HCT116 (cell line): ENCODE measurements at regions not wholly inside any gene's neighbourhood (a gene's known extent, or its start where the extent isn't known, plus 50 kb on each side); places are given as distances from the start of the nearest gene placed in this dataset.

Source experiments
- CEBPB ChIP-seq: IDR thresholded peaks from 2 replicates; pipeline ENCODE4 v1.6.1; 2012; ENCODE audit warnings: low read depth
- EGR1 ChIP-seq: IDR thresholded peaks from 2 replicates; pipeline ENCODE4 v1.6.1; 2012; ENCODE audit warnings: low read depth
- EZH2 ChIP-seq: fragments of 200-600 bp; sonication (generic); IDR thresholded peaks from 2 replicates; pipeline ENCODE4 v1.6.1; 2017; ENCODE audit warnings: antibody characterized with exemption, mixed run types
- JUND ChIP-seq: IDR thresholded peaks from 2 replicates; pipeline ENCODE4 v1.6.1; 2012
- POLR2A ChIP-seq: IDR thresholded peaks from 2 replicates; pipeline ENCODE4 v1.7.0; 2011; ENCODE audit warnings: borderline replicate concordance; ENCODE audit not compliant: insufficient read depth, insufficient read length; ENCODE audit errors: extremely low read depth
- POLR2AphosphoS5 ChIP-seq: IDR thresholded peaks from 2 replicates; pipeline ENCODE4 v1.6.1; 2011; ENCODE audit warnings: mild to moderate bottlenecking, low read depth, low read length, moderate library complexity
- TCF7L2 ChIP-seq: IDR thresholded peaks from 2 replicates; pipeline ENCODE4 v1.7.0; 2011; ENCODE audit warnings: borderline replicate concordance, inconsistent platforms; ENCODE audit not compliant: insufficient read depth, insufficient read length; ENCODE audit errors: extremely low read depth
- ZNF274 ChIP-seq: fragments of 200-500 bp; sonication (Bioruptor generic); IDR thresholded peaks from 2 replicates; pipeline ENCODE4 v1.6.1; 2014; ENCODE audit warnings: mild to moderate bottlenecking, low read depth, low read length, inconsistent platforms
- TF ChIP-seq, protein P1 (sequence below), 3 experiments: fragments of 200-600 bp in 1 of 3; sonication (generic) in 1 of 3; IDR thresholded peaks in 2 of 3; conservative IDR thresholded peaks in 1 of 3; 2 replicates each; pipeline ENCODE4 v1.5.1; 2012 to 2017; ENCODE audit warnings: low read depth in 2 of 3, low read length in 2 of 3, antibody characterized with exemption in 1 of 3, borderline replicate concordance in 1 of 3, control low read depth in 1 of 3, mild to moderate bottlenecking in 1 of 3, mixed read lengths in 1 of 3, mixed run types in 1 of 3, moderate library complexity in 1 of 3; ENCODE audit not compliant: insufficient read depth in 1 of 3
- TF ChIP-seq, protein P2 (sequence below): IDR thresholded peaks from 2 replicates; pipeline ENCODE4 v1.6.1; 2012; ENCODE audit warnings: low read depth
- TF ChIP-seq, protein P3 (sequence below): IDR thresholded peaks from 2 replicates; pipeline ENCODE4 v1.6.1; 2011; ENCODE audit warnings: mild to moderate bottlenecking, low read length, moderate library complexity; ENCODE audit not compliant: insufficient replicate concordance; ENCODE audit errors: extremely low read depth
- TF ChIP-seq, protein P4 (sequence below): IDR thresholded peaks from 2 replicates; pipeline ENCODE4 v1.6.1; 2012
- TF ChIP-seq, protein P5 (sequence below): IDR thresholded peaks from 2 replicates; pipeline ENCODE4 v1.6.1; 2012

DNA sequence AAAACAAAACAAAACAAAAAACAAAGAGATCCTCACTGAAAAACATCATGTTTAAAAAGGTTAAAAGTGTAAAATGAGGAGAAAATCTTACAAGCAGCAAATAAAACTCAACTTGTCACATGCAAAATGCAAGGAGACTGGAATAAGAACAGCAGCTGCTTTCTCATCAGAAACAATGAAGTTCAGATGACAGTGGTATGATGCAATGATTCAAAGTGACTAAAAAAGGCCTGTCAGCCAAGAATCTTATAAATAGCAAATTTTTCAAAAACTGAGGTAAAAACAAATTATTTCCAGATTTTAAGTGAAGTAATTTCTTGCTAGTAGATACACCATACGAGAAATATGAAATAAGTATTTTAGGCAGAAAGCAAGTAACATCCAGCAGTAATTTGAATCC, 68.6 kb upstream of the EPHA3 start:
- TF ChIP-seq, protein P1, sequence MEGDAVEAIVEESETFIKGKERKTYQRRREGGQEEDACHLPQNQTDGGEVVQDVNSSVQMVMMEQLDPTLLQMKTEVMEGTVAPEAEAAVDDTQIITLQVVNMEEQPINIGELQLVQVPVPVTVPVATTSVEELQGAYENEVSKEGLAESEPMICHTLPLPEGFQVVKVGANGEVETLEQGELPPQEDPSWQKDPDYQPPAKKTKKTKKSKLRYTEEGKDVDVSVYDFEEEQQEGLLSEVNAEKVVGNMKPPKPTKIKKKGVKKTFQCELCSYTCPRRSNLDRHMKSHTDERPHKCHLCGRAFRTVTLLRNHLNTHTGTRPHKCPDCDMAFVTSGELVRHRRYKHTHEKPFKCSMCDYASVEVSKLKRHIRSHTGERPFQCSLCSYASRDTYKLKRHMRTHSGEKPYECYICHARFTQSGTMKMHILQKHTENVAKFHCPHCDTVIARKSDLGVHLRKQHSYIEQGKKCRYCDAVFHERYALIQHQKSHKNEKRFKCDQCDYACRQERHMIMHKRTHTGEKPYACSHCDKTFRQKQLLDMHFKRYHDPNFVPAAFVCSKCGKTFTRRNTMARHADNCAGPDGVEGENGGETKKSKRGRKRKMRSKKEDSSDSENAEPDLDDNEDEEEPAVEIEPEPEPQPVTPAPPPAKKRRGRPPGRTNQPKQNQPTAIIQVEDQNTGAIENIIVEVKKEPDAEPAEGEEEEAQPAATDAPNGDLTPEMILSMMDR (IDR thresholded peaks at IDR 0.05 in 2 of 3, conservative IDR thresholded peaks at IDR 0.05 in 1 of 3; ENCODE audit: borderline replicate concordance in 1 of 3, insufficient read depth in 1 of 3, low read depth in 2 of 3, low read length in 2 of 3): no peak
- no peak for TF ChIP-seq EGR1
- TF ChIP-seq POLR2AphosphoS5: no peak
- no peak for TF ChIP-seq POLR2A
- TF ChIP-seq, protein P2, sequence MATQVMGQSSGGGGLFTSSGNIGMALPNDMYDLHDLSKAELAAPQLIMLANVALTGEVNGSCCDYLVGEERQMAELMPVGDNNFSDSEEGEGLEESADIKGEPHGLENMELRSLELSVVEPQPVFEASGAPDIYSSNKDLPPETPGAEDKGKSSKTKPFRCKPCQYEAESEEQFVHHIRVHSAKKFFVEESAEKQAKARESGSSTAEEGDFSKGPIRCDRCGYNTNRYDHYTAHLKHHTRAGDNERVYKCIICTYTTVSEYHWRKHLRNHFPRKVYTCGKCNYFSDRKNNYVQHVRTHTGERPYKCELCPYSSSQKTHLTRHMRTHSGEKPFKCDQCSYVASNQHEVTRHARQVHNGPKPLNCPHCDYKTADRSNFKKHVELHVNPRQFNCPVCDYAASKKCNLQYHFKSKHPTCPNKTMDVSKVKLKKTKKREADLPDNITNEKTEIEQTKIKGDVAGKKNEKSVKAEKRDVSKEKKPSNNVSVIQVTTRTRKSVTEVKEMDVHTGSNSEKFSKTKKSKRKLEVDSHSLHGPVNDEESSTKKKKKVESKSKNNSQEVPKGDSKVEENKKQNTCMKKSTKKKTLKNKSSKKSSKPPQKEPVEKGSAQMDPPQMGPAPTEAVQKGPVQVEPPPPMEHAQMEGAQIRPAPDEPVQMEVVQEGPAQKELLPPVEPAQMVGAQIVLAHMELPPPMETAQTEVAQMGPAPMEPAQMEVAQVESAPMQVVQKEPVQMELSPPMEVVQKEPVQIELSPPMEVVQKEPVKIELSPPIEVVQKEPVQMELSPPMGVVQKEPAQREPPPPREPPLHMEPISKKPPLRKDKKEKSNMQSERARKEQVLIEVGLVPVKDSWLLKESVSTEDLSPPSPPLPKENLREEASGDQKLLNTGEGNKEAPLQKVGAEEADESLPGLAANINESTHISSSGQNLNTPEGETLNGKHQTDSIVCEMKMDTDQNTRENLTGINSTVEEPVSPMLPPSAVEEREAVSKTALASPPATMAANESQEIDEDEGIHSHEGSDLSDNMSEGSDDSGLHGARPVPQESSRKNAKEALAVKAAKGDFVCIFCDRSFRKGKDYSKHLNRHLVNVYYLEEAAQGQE: no peak
- TF ChIP-seq EZH2: no peak
- TF ChIP-seq CEBPB: no peak
- no peak for TF ChIP-seq ZNF274
- TF ChIP-seq, protein P3, sequence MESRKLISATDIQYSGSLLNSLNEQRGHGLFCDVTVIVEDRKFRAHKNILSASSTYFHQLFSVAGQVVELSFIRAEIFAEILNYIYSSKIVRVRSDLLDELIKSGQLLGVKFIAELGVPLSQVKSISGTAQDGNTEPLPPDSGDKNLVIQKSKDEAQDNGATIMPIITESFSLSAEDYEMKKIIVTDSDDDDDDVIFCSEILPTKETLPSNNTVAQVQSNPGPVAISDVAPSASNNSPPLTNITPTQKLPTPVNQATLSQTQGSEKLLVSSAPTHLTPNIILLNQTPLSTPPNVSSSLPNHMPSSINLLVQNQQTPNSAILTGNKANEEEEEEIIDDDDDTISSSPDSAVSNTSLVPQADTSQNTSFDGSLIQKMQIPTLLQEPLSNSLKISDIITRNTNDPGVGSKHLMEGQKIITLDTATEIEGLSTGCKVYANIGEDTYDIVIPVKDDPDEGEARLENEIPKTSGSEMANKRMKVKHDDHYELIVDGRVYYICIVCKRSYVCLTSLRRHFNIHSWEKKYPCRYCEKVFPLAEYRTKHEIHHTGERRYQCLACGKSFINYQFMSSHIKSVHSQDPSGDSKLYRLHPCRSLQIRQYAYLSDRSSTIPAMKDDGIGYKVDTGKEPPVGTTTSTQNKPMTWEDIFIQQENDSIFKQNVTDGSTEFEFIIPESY: no peak
- TF ChIP-seq, protein P4, sequence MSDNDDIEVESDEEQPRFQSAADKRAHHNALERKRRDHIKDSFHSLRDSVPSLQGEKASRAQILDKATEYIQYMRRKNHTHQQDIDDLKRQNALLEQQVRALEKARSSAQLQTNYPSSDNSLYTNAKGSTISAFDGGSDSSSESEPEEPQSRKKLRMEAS: no peak
- no peak for TF ChIP-seq TCF7L2
- TF ChIP-seq JUND: no peak
- TF ChIP-seq, protein P5, sequence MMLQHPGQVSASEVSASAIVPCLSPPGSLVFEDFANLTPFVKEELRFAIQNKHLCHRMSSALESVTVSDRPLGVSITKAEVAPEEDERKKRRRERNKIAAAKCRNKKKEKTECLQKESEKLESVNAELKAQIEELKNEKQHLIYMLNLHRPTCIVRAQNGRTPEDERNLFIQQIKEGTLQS: no peak
